GM12878 (cell line): ENCODE measurements at regions not wholly inside any gene's neighbourhood (a gene's known extent, or its start where the extent isn't known, plus 50 kb on each side); places are given as distances from the start of the nearest gene placed in this dataset.

Experiments
- ATAC-seq: fragments of 200-7000 bp; cut with Tn5 transposase; 3 replicates; pipeline ENCODE4 v1.9.1; 2020; ENCODE audit warnings: mild to moderate bottlenecking, moderate library complexity
- BruUV-seq: library from RNA; stranded (reverse); fragments of 400-500 nt; replicated peaks from 2 replicates; lab custom pipeline; 2021; lab: Mats Ljungman, UMichigan
- CTCF ChIA-PET: fragments of 300-600 bp; sonication (Branson Sonifier 250); formaldehyde crosslinking; extraction: SDS; loops from one replicate; lab custom pipeline; 2021; ENCODE audit warnings: inconsistent platforms; lab: Yijun Ruan, JAX
- POLR2A ChIA-PET: fragments of 350-600 bp; formaldehyde crosslinking; extraction: SDS; loops from one replicate; lab custom pipeline; 2021; ENCODE audit warnings: inconsistent platforms; lab: Charles Lee
- RAD21 ChIA-PET: fragments of 300-600 bp; sonication (Branson Sonifier 250); formaldehyde crosslinking; loops from one replicate; lab custom pipeline; 2023; ENCODE audit warnings: antibody characterized with exemption; ENCODE audit not compliant: unreplicated experiment; lab: Charles Lee
- SMC1A ChIA-PET: fragments of 300-600 bp; sonication (Branson Sonifier 250); formaldehyde crosslinking; loops from one replicate; lab custom pipeline; 2023; ENCODE audit not compliant: unreplicated experiment, uncharacterized antibody; lab: Charles Lee
- DNase-seq: peaks from one replicate; pipeline ENCODE4 v3.0.0-alpha.2; 2011; ENCODE audit warnings: low read depth, low spot score
- FAIRE-seq: peaks from 3 replicates; lab custom pipeline; 2011; peaks lifted over from hg19 to GRCh38; lab: Jason Lieb, UNC
- H2AFZ ChIP-seq: 2 replicates; pipeline ENCODE4 v1.6.0; 2011; ENCODE audit warnings: low read depth, low read length, control low read depth; ENCODE audit not compliant: control insufficient read depth
- H3K27ac ChIP-seq: 2 replicates; pipeline ENCODE4 v1.5.1; 2011; ENCODE audit warnings: control low read depth; ENCODE audit not compliant: control insufficient read depth, insufficient read depth
- H3K27me3 ChIP-seq, 2 experiments: replicated peaks in 1 of 2; 2 replicates each; pipeline versions ENCODE4 v1.6.0 to v1.6.1; 2011; ENCODE audit warnings: low read length in 1 of 2; ENCODE audit not compliant: control insufficient read depth in 2 of 2, insufficient read depth in 2 of 2
- H3K36me3 ChIP-seq, 2 experiments: 2 replicates each; pipeline ENCODE4 v1.5.1; 2011; ENCODE audit warnings: low read length in 1 of 2; ENCODE audit not compliant: control insufficient read depth in 2 of 2, insufficient read depth in 2 of 2
- H3K4me1 ChIP-seq: 2 replicates; pipeline ENCODE4 v1.6.1; 2011; ENCODE audit warnings: mild to moderate bottlenecking, low read length, moderate library complexity, mixed read lengths; ENCODE audit not compliant: control insufficient read depth, insufficient read depth
- H3K4me2 ChIP-seq: 2 replicates; pipeline ENCODE4 v1.6.0; 2011; ENCODE audit warnings: control low read depth; ENCODE audit not compliant: control insufficient read depth, insufficient read depth
- H3K4me3 ChIP-seq: fragments of 200-600 bp; sonication (generic); 2 replicates; pipeline ENCODE4 v1.5.1; 2016
- H3K79me2 ChIP-seq: 2 replicates; pipeline ENCODE4 v1.6.0; 2011; ENCODE audit warnings: low read length; ENCODE audit not compliant: control insufficient read depth, insufficient read depth
- H3K9ac ChIP-seq: 2 replicates; pipeline ENCODE4 v1.8.0; 2011; ENCODE audit warnings: low read length, control low read depth, mixed read lengths; ENCODE audit not compliant: control insufficient read depth, insufficient read depth
- H3K9me3 ChIP-seq: replicated peaks from 3 replicates; pipeline ENCODE4 v1.5.1; 2011; ENCODE audit warnings: mild to moderate bottlenecking, low read length; ENCODE audit not compliant: control insufficient read depth, insufficient read depth
- H4K20me1 ChIP-seq: 2 replicates; pipeline ENCODE4 v1.6.0; 2011; ENCODE audit not compliant: control insufficient read depth, insufficient read depth
- GATAD2B ChIP-seq: fragments of 450-650 bp; conservative IDR thresholded peaks from 2 replicates; pipeline ENCODE4 v1.6.1; 2017; ENCODE audit warnings: low read depth, mild to moderate bottlenecking, moderate library complexity
- HDAC6 ChIP-seq: fragments of 200-600 bp; sonication (generic); IDR thresholded peaks from one replicate; pipeline ENCODE4 v1.8.0; 2017; ENCODE audit warnings: antibody characterized with exemption; ENCODE audit not compliant: unreplicated experiment
- MTA2 ChIP-seq: fragments of 450-650 bp; IDR thresholded peaks from 2 replicates; pipeline ENCODE4 v1.6.1; 2016; ENCODE audit warnings: low read depth, mild to moderate bottlenecking, moderate library complexity
- NFXL1 ChIP-seq: fragments of 450-650 bp; IDR thresholded peaks from 2 replicates; pipeline ENCODE4 v1.6.1; 2017; ENCODE audit warnings: antibody characterized with exemption, mild to moderate bottlenecking, borderline replicate concordance
- PML ChIP-seq: IDR thresholded peaks from 2 replicates; pipeline ENCODE4 v1.6.1; 2012; ENCODE audit warnings: low read length, inconsistent platforms
- POU2F2 ChIP-seq: IDR thresholded peaks from 3 replicates; pipeline ENCODE4 v1.6.1; 2011; ENCODE audit warnings: low read depth, mild to moderate bottlenecking, low read length, borderline replicate concordance
- SMC3 ChIP-seq: IDR thresholded peaks from 2 replicates; pipeline ENCODE4 v1.6.1; 2011; ENCODE audit warnings: low read length, improper control_type of control experiment, borderline replicate concordance
- STAT3 ChIP-seq: IDR thresholded peaks from 2 replicates; pipeline ENCODE4 v1.6.1; 2011; ENCODE audit warnings: low read depth, low read length, improper control_type of control experiment
- in situ Hi-C: fragments of 300-500 bp; cut with MboI; formaldehyde crosslinking; loops from 9 replicates; pipeline ENCODE4 v1.14.3; 2018; ENCODE audit warnings: mixed read lengths
- intact Hi-C: fragments of 100-400 bp; cut with micrococcal nuclease; formaldehyde crosslinking; loops from one replicate; pipeline ENCODE4 v1.14.2; 2022; ENCODE audit not compliant: unreplicated experiment
- TF ChIP-seq, protein P1 (sequence below): fragments of 450-650 bp; IDR thresholded peaks from 2 replicates; pipeline ENCODE4 v1.6.1; 2017; ENCODE audit warnings: low read depth, mild to moderate bottlenecking, moderate library complexity
- TF ChIP-seq, protein P2 (sequence below): fragments of 450-650 bp; IDR thresholded peaks from 2 replicates; pipeline ENCODE4 v1.6.1; 2016; ENCODE audit warnings: mild to moderate bottlenecking
- TF ChIP-seq, protein P3 (sequence below): fragments of 150-350 bp; IDR thresholded peaks from 2 replicates; pipeline ENCODE4 v1.6.1; 2014; ENCODE audit warnings: mild to moderate bottlenecking, low read depth, low read length

DNA sequence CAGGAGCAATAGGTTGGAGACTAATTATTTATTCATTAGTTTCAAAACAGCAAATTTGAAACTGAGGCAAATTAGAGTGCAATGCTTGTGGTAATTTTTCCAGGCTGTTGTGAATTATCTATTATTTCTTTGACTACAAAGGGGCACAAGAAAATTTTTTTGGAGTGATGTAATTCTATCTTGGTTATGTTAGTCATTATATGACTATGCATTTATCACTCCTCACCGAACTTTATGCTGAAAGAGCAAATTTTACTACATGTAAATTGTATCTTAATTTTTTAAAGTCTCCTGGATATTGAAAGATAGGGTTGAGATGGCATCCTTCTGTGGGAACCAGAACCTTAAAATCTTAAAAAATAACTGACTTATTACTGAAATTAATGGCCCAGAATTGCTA is 320.0 kb upstream of the ROBO1 start (continued):
- TF ChIP-seq, protein P1, sequence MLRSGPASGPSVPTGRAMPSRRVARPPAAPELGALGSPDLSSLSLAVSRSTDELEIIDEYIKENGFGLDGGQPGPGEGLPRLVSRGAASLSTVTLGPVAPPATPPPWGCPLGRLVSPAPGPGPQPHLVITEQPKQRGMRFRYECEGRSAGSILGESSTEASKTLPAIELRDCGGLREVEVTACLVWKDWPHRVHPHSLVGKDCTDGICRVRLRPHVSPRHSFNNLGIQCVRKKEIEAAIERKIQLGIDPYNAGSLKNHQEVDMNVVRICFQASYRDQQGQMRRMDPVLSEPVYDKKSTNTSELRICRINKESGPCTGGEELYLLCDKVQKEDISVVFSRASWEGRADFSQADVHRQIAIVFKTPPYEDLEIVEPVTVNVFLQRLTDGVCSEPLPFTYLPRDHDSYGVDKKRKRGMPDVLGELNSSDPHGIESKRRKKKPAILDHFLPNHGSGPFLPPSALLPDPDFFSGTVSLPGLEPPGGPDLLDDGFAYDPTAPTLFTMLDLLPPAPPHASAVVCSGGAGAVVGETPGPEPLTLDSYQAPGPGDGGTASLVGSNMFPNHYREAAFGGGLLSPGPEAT: no peak
- TF ChIP-seq PML: no peak
- TF ChIP-seq STAT3: no peak
- TF ChIP-seq, protein P2, sequence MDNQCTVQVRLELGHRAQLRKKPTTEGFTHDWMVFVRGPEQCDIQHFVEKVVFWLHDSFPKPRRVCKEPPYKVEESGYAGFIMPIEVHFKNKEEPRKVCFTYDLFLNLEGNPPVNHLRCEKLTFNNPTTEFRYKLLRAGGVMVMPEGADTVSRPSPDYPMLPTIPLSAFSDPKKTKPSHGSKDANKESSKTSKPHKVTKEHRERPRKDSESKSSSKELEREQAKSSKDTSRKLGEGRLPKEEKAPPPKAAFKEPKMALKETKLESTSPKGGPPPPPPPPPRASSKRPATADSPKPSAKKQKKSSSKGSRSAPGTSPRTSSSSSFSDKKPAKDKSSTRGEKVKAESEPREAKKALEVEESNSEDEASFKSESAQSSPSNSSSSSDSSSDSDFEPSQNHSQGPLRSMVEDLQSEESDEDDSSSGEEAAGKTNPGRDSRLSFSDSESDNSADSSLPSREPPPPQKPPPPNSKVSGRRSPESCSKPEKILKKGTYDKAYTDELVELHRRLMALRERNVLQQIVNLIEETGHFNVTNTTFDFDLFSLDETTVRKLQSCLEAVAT: no peak
- no peak for TF ChIP-seq MTA2
- no peak for TF ChIP-seq GATAD2B
- TF ChIP-seq SMC3: no peak

DNA sequence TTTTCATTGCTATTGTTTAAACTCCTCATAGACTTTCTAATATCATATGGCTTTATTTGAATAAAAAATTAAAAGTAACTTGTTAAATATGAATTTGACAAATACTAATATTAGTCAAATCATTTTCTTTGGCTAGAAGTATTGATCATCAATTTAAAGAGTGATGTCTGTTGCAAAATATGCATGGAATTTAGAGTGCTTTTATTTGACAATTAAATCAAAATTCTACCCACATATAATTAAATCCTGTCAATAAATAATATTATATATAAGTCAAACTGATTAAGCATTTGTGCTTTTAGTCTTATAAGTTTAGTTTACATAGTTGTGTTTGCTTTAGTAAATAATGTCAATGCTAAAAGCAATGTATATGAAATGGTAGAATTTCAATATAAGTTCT is 318.6 kb upstream of the ROBO1 start:
- Histone ChIP-seq H3K9ac (no peak overlapping the region), H3K4me1 (no peaks in the 10 kb centered on the region), H3K27me3 (no peaks in the 10 kb centered on the region), H2AFZ (no peak overlapping the region), H3K4me3 (no peak overlapping the region), H3K9me3 (no peaks in the 10 kb centered on the region), H4K20me1 (no peaks in the 10 kb centered on the region), H3K27ac (no peak overlapping the region)
- ChIA-PET POLR2A (no interaction called here), SMC1A (interaction anchor here (0.7 kb wide), 1 partner anchor 11 kb away, joined by 3 read pairs; no protein-coding TSS in a partner anchor), CTCF (no interaction called here)
- DNase-seq (no peak), FAIRE-seq (no peak), ATAC-seq (no peak)
- no TSS peak for BruUV-seq
- intact Hi-C loops: no loop called here
- TF ChIP-seq NFXL1 (no peak), POU2F2 (no peak), HDAC6 (no peak)
- TF ChIP-seq, protein P3, sequence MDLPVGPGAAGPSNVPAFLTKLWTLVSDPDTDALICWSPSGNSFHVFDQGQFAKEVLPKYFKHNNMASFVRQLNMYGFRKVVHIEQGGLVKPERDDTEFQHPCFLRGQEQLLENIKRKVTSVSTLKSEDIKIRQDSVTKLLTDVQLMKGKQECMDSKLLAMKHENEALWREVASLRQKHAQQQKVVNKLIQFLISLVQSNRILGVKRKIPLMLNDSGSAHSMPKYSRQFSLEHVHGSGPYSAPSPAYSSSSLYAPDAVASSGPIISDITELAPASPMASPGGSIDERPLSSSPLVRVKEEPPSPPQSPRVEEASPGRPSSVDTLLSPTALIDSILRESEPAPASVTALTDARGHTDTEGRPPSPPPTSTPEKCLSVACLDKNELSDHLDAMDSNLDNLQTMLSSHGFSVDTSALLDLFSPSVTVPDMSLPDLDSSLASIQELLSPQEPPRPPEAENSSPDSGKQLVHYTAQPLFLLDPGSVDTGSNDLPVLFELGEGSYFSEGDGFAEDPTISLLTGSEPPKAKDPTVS: no peak
- TF ChIP-seq, all 136 proteins: peak for 0
- H3K79me2 ChIP-seq: no peaks in the 10 kb centered on the region
- H3K4me2 ChIP-seq: no peak overlapping the region
- RAD21 ChIA-PET: no interaction called here
- in situ Hi-C loops: no loop called here
- H3K36me3 ChIP-seq: no peaks in the 10 kb centered on the region
